Lung (tissue), 11 donors: ENCODE measurements at regions not wholly inside any gene's neighbourhood (a gene's known extent, or its start where the extent isn't known, plus 50 kb on each side); places are given as distances from the start of the nearest gene placed in this dataset.

Source experiments
- ATAC-seq: fragments of 200-7000 bp; cut with Tn5 transposase; one replicate; pipeline ENCODE4 v1.9.1; 2020; ENCODE audit warnings: moderate number of reproducible peaks; ENCODE audit not compliant: insufficient read depth, low FRiP score
- DNase-seq, 3 donors: peaks; one replicate each; pipeline ENCODE4 v3.0.0-alpha.2; 2013 to 2017
- H3K27ac ChIP-seq, 2 donors: one replicate each; pipeline ENCODE4 v1.5.1; 2013; ENCODE audit warnings: mild to moderate bottlenecking in 2 of 2, moderate library complexity in 2 of 2, control low read depth in 1 of 2, inconsistent platforms in 1 of 2, low read depth in 1 of 2, low read length in 1 of 2
- H3K27me3 ChIP-seq, 3 donors: one replicate each; pipeline ENCODE4 v1.5.1; 2013; ENCODE audit warnings: low read length in 2 of 3; ENCODE audit not compliant: control insufficient read depth in 3 of 3, insufficient read depth in 3 of 3
- H3K36me3 ChIP-seq, 4 donors: one replicate each; pipeline ENCODE4 v1.5.1; 2013; ENCODE audit warnings: low read length in 4 of 4, mild to moderate bottlenecking in 1 of 4, moderate library complexity in 1 of 4; ENCODE audit not compliant: control insufficient read depth in 4 of 4, insufficient read depth in 4 of 4
- H3K4me1 ChIP-seq, 5 donors: one replicate each; pipeline ENCODE4 v1.5.1; 2013; ENCODE audit warnings: low read length in 5 of 5, mild to moderate bottlenecking in 2 of 5, moderate library complexity in 1 of 5; ENCODE audit not compliant: control insufficient read depth in 5 of 5, insufficient read depth in 5 of 5
- H3K4me3 ChIP-seq: one replicate; pipeline ENCODE4 v1.5.1; 2013; ENCODE audit warnings: mild to moderate bottlenecking, control low read depth, moderate library complexity
- H3K9ac ChIP-seq, 2 donors: one replicate each; pipeline ENCODE4 v1.5.1; 2013; ENCODE audit warnings: low read length in 2 of 2, control low read depth in 1 of 2; ENCODE audit not compliant: insufficient read depth in 1 of 2
- H3K9me3 ChIP-seq, 4 donors: one replicate each; pipeline ENCODE4 v1.5.1; 2013; ENCODE audit warnings: low read length in 3 of 4, mild to moderate bottlenecking in 1 of 4, moderate library complexity in 1 of 4; ENCODE audit not compliant: control insufficient read depth in 4 of 4, insufficient read depth in 3 of 4
- CTCF ChIP-seq: IDR thresholded peaks from 2 replicates; pipeline ENCODE4 v1.5.1; 2012; ENCODE audit warnings: mild to moderate bottlenecking; ENCODE audit errors: control extremely low read depth, extremely low read depth
- WGBS, 2 donors: extraction: QIAGEN DNeasy Blood & Tissue Kit; methylation state at CpG; one replicate each; pipeline ENCODE4 v1.1.7; 2013; 5-methylcytosine and 5-hydroxymethylcytosine counted together
- donor health status: control.
- donor health status: control.
- donor health status: Bipolar disorder and iron deficiency.
- donor health status: healthy.
- donor health status: DM: yes; HTN: yes; CAD: no.

- no peaks in the 10 kb centered on the region for H3K4me1 ChIP-seq
- H3K9me3 ChIP-seq: no peaks in the 10 kb centered on the region
- ATAC-seq (no peak), DNase-seq (no peak)
- no peak overlapping the region for H3K27ac ChIP-seq
- TF ChIP-seq CTCF: no peak
- H3K9ac ChIP-seq: no peak overlapping the region
- WGBS, 2 donors: 65 to 80% methylated on average over 2 of the region's 2 CpGs
- H3K27me3 ChIP-seq: no peaks in the 10 kb centered on the region
- no peak overlapping the region for H3K4me3 ChIP-seq
- no peaks in the 10 kb centered on the region for H3K36me3 ChIP-seq
Observed at GRCh38 chr11:39190751-39191150, 2268.7 kb downstream of the LRRC4C start.

GRCh38 chr11:39177678-39178077 lies 2281.8 kb downstream of the LRRC4C start:
- 92 to 93% methylated on average over 4 of the region's 4 CpGs for WGBS, 2 donors

GRCh38 chr11:39174965-39175364 lies 2284.5 kb downstream of the LRRC4C start:
- no peak for TF ChIP-seq CTCF

More at GRCh38 chr11:39177678-39178077, 2281.8 kb downstream of the LRRC4C start:
- no peaks in the 10 kb centered on the region for H3K9me3 ChIP-seq
- H3K4me1 ChIP-seq: peaks cover 0 to 5% (median 0%) of the 10 kb centered on the region in 5 donors
- no peak overlapping the region for H3K4me3 ChIP-seq
- ATAC-seq: no peak
- DNase-seq: no peak
- TF ChIP-seq CTCF: no peak
- H3K9ac ChIP-seq: no peak overlapping the region
- H3K27me3 ChIP-seq: no peaks in the 10 kb centered on the region
- H3K36me3 ChIP-seq: no peaks in the 10 kb centered on the region
- no peak overlapping the region for H3K27ac ChIP-seq

GRCh38 chr11:39174196-39174595 lies 2285.3 kb downstream of the LRRC4C start:
- Histone ChIP-seq H3K4me1 (peaks cover 0 to 5% (median 0%) of the 10 kb centered on the region in 5 donors), H3K4me3 (no peak overlapping the region), H3K27me3 (no peaks in the 10 kb centered on the region), H3K27ac (no peak overlapping the region), H3K9me3 (no peaks in the 10 kb centered on the region), H3K36me3 (no peaks in the 10 kb centered on the region), H3K9ac (no peak overlapping the region)
- ATAC-seq: no peak
- no peak for TF ChIP-seq CTCF
- peak in 2 of 3 donors; percentile 59 to 83 for DNase-seq

More at GRCh38 chr11:39174965-39175364, 2284.5 kb downstream of the LRRC4C start:
- H3K27ac ChIP-seq: no peak overlapping the region
- H3K4me1 ChIP-seq: peaks cover 0 to 5% (median 0%) of the 10 kb centered on the region in 5 donors
- H3K9me3 ChIP-seq: no peaks in the 10 kb centered on the region
- no peak for ATAC-seq
- DNase-seq: peak in 2 of 3 donors; percentile 30 to 46
- peak overlapping the region in 1 of 2 donors; percentile 5 for H3K9ac ChIP-seq
- WGBS, 2 donors: 47 to 52% methylated on average over 2 of the region's 2 CpGs
- H3K36me3 ChIP-seq: no peaks in the 10 kb centered on the region
- no peak overlapping the region for H3K4me3 ChIP-seq
- no peaks in the 10 kb centered on the region for H3K27me3 ChIP-seq
